GF-D8 (cell line): ENCODE measurements at regions not wholly inside any gene's neighbourhood (a gene's known extent, or its start where the extent isn't known, plus 50 kb on each side); places are given as distances from the start of the nearest gene placed in this dataset.
"Not testable (repeated sequence)": the region's sequence is repeated elsewhere in the genome, so short reads cannot be mapped to it uniquely, and the experiment has no call there.

Experiments used
- DNase-seq: peaks from one replicate; lab custom pipeline; 2025; lab: John Stamatoyannopoulos, UW

- no peak for DNase-seq
Observed at GRCh38 chr10:53650794-53651193, 878.2 kb upstream of the MBL2 start.

GRCh38 chr10:53647221-53647620, 874.6 kb upstream of the MBL2 start:
- not testable (repeated sequence) for DNase-seq

GRCh38 chr10:53646525-53646924, 873.9 kb upstream of the MBL2 start:
- DNase-seq = no peak

GRCh38 chr10:53645951-53646350, 873.4 kb upstream of the MBL2 start:
- DNase-seq = no peak

- no peak for DNase-seq
Observed at GRCh38 chr10:53638006-53638405, 865.4 kb upstream of the MBL2 start.

- DNase-seq = no peak
Observed at GRCh38 chr10:53624722-53625121, 852.1 kb upstream of the MBL2 start.

- no peak for DNase-seq
Observed at GRCh38 chr10:53622201-53622600, 849.6 kb upstream of the MBL2 start.

GRCh38 chr10:53619671-53620070, 847.1 kb upstream of the MBL2 start:
- no peak for DNase-seq

GRCh38 chr10:53607691-53608090, 835.1 kb upstream of the MBL2 start:
- DNase-seq = no peak

GRCh38 chr10:53606981-53607380, 834.4 kb upstream of the MBL2 start:
- no peak for DNase-seq

- no peak for DNase-seq
Observed at GRCh38 chr10:53601260-53601875, 828.8 kb upstream of the MBL2 start.

- no peak for DNase-seq
Observed at GRCh38 chr10:53598914-53599313, 826.3 kb upstream of the MBL2 start.

GRCh38 chr10:53597835-53598251, 825.3 kb upstream of the MBL2 start:
- DNase-seq = no peak

GRCh38 chr10:53580465-53580864, 807.9 kb upstream of the MBL2 start:
- DNase-seq = no peak

GRCh38 chr10:53579773-53580172, 807.2 kb upstream of the MBL2 start:
- DNase-seq = no peak

GRCh38 chr10:53574024-53574423, 801.4 kb upstream of the MBL2 start:
- no peak for DNase-seq

GRCh38 chr10:53573498-53573897, 800.9 kb upstream of the MBL2 start:
- no peak for DNase-seq

- no peak for DNase-seq
Observed at GRCh38 chr10:53572799-53573198, 800.2 kb upstream of the MBL2 start.

GRCh38 chr10:53570221-53570620, 797.6 kb upstream of the MBL2 start:
- DNase-seq = no peak

- no peak for DNase-seq
Observed at GRCh38 chr10:53569455-53569854, 796.9 kb upstream of the MBL2 start.

- no peak for DNase-seq
Observed at GRCh38 chr10:53548664-53549063, 776.1 kb upstream of the MBL2 start.

GRCh38 chr10:53547364-53547763, 774.8 kb upstream of the MBL2 start:
- DNase-seq = no peak

GRCh38 chr10:53543410-53543809, 770.8 kb upstream of the MBL2 start:
- DNase-seq = no peak

GRCh38 chr10:53537508-53537907, 764.9 kb upstream of the MBL2 start:
- DNase-seq = no peak

- DNase-seq = no peak
Observed at GRCh38 chr10:53536322-53536721, 763.7 kb upstream of the MBL2 start.
